Suprapubic skin (tissue), 4 donors: ENCODE measurements at regions not wholly inside any gene's neighbourhood (a gene's known extent, or its start where the extent isn't known, plus 50 kb on each side); places are given as distances from the start of the nearest gene placed in this dataset.

ENCODE experiments used
- DNase-seq, 2 donors: peaks; one replicate each; pipeline ENCODE4 v3.0.0-alpha.2; 2019; ENCODE audit warnings: low spot score in 2 of 2
- H3K27ac ChIP-seq: fragments of 200-600 bp; sonication (generic); one replicate; pipeline ENCODE4 v1.5.1; 2019
- H3K27me3 ChIP-seq: fragments of 200-600 bp; sonication (generic); one replicate; pipeline ENCODE4 v1.5.1; 2019
- H3K36me3 ChIP-seq: fragments of 200-600 bp; sonication (generic); one replicate; pipeline ENCODE4 v1.5.1; 2019
- H3K4me1 ChIP-seq: fragments of 200-600 bp; sonication (generic); one replicate; pipeline ENCODE4 v1.5.1; 2019
- H3K4me3 ChIP-seq: fragments of 200-600 bp; sonication (generic); one replicate; pipeline ENCODE4 v1.5.1; 2019; ENCODE audit warnings: mild to moderate bottlenecking
- H3K9me3 ChIP-seq: fragments of 200-600 bp; sonication (generic); one replicate; pipeline ENCODE4 v1.5.1; 2019
- EP300 ChIP-seq: sonication (generic); formaldehyde crosslinking; IDR thresholded peaks from one replicate; pipeline ENCODE4 v1.6.1; 2017; ENCODE audit warnings: antibody characterized with exemption
- POLR2A ChIP-seq, 2 donors: fragments of 450-650 bp; IDR thresholded peaks; one replicate each; pipeline ENCODE4 v1.6.1; 2017; ENCODE audit warnings: antibody characterized with exemption in 2 of 2, mild to moderate bottlenecking in 2 of 2, moderate library complexity in 2 of 2
- POLR2AphosphoS5 ChIP-seq, 3 donors: sonication (generic); formaldehyde crosslinking; IDR thresholded peaks; one replicate each; pipeline ENCODE4 v1.6.1; 2017; ENCODE audit warnings: antibody characterized with exemption in 3 of 3
- whole genome bisulfite sequencing: methylation state at CpG from one replicate; pipeline ENCODE4 v1.1.5; 2018; 5-methylcytosine and 5-hydroxymethylcytosine counted together
- TF ChIP-seq, protein P1 (sequence below), 2 donors: fragments of 200-600 bp in 1 of 2; fragments of 450-650 bp in 1 of 2; sonication (generic) in 1 of 2; IDR thresholded peaks; one replicate each; pipeline ENCODE4 v1.5.1; 2016 to 2019; ENCODE audit warnings: antibody characterized with exemption in 2 of 2, mild to moderate bottlenecking in 1 of 2, moderate library complexity in 1 of 2

DNA sequence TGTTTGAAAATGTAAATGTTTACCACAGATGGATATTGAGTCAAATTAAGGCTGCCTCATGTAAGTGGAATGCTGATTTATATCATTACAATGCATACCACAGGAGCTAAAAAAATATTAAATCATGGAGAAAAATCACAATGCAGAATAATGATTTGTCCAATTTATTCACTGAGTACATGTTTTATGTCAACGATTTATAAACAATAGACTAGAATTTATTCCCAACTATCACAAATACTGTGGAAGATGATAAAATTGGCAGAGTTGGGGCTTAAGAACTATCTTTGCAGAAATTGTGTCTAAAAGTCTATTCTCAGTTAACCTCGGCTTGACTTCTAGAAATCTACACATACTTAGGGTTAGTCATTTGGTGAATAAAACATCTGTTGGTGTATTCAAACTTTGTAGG is 472.1 kb upstream of the MARCKS start:
- H3K9me3 ChIP-seq = no peaks in the 10 kb centered on the region
- no peak for DNase-seq
- no peaks in the 10 kb centered on the region for H3K36me3 ChIP-seq
- no peaks in the 10 kb centered on the region for H3K27me3 ChIP-seq
- TF ChIP-seq EP300 (no peak), POLR2AphosphoS5 (IDR thresholded peaks at IDR 0.05) (no peak), POLR2A (IDR thresholded peaks at IDR 0.05) (no peak)
- TF ChIP-seq, protein P1, sequence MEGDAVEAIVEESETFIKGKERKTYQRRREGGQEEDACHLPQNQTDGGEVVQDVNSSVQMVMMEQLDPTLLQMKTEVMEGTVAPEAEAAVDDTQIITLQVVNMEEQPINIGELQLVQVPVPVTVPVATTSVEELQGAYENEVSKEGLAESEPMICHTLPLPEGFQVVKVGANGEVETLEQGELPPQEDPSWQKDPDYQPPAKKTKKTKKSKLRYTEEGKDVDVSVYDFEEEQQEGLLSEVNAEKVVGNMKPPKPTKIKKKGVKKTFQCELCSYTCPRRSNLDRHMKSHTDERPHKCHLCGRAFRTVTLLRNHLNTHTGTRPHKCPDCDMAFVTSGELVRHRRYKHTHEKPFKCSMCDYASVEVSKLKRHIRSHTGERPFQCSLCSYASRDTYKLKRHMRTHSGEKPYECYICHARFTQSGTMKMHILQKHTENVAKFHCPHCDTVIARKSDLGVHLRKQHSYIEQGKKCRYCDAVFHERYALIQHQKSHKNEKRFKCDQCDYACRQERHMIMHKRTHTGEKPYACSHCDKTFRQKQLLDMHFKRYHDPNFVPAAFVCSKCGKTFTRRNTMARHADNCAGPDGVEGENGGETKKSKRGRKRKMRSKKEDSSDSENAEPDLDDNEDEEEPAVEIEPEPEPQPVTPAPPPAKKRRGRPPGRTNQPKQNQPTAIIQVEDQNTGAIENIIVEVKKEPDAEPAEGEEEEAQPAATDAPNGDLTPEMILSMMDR (IDR thresholded peaks at IDR 0.05) = no peak
- no peak overlapping the region for H3K27ac ChIP-seq
- H3K4me3 ChIP-seq = no peak overlapping the region
- no peaks in the 10 kb centered on the region for H3K4me1 ChIP-seq
- whole genome bisulfite sequencing = 78% methylated on average over 2 of the region's 2 CpGs

DNA sequence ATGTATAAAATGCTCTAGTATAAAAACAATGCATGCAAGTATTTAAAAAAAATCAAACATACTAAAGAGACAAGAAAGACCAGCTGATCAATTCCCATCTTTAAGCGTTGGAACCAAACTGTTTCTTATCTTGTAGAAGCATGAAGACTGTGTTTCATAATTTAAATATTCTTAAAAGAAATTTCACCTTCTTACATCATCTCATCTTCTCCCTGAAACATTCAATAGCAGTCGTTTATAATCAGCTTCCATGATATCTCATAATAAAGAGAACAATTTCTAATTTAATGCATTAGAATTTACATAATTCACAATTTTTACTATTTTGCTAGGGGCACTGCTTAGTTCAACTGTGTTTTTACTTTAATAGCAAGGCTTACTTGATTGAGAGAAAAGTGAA is 468.1 kb upstream of the MARCKS start:
- no peak overlapping the region for H3K27ac ChIP-seq
- 65% methylated on average over 2 of the region's 2 CpGs for WGBS
- no peak for DNase-seq
- no peaks in the 10 kb centered on the region for H3K4me1 ChIP-seq
- no peaks in the 10 kb centered on the region for H3K9me3 ChIP-seq
- no peaks in the 10 kb centered on the region for H3K36me3 ChIP-seq
- no peaks in the 10 kb centered on the region for H3K27me3 ChIP-seq
- TF ChIP-seq POLR2AphosphoS5 (IDR thresholded peaks at IDR 0.05) = no peak
- TF ChIP-seq, protein P1 (IDR thresholded peaks at IDR 0.05) = no peak
- TF ChIP-seq POLR2A (IDR thresholded peaks at IDR 0.05) = no peak
- TF ChIP-seq EP300 = no peak
- no peak overlapping the region for H3K4me3 ChIP-seq

DNA sequence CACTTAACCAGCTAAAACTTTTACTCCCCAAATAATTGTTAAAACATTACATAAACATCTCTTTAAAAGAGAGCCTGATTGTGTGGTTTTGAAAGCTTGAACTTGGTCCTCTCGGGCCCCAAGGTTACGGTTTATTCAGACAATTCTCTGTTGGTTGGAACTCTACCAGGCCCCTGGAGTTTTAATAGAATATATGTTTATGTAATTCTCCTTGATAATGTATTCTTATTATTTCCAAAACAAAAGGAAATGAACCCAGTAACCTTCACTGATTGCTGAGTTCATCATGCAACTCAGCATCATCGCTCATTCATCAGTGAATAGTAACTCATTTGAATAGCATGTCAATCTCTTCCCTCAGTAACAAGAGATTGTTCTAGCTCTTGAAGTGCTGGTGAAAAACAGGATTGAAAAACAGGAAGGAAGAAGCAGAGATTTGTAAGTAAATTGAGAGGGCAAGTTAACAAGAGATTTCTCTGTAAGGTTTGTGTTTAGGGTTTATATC is 464.5 kb upstream of the MARCKS start:
- no peaks in the 10 kb centered on the region for H3K4me1 ChIP-seq
- H3K36me3 ChIP-seq = no peaks in the 10 kb centered on the region
- 76% methylated on average over 3 of the region's 3 CpGs for WGBS
- no peaks in the 10 kb centered on the region for H3K27me3 ChIP-seq
- no peak overlapping the region for H3K4me3 ChIP-seq
- no peak for DNase-seq
- no peak overlapping the region for H3K27ac ChIP-seq
- TF ChIP-seq POLR2A (IDR thresholded peaks at IDR 0.05) (no peak), POLR2AphosphoS5 (IDR thresholded peaks at IDR 0.05) (no peak), EP300 (no peak)
- TF ChIP-seq, protein P1 (IDR thresholded peaks at IDR 0.05) = no peak
- no peaks in the 10 kb centered on the region for H3K9me3 ChIP-seq

DNA sequence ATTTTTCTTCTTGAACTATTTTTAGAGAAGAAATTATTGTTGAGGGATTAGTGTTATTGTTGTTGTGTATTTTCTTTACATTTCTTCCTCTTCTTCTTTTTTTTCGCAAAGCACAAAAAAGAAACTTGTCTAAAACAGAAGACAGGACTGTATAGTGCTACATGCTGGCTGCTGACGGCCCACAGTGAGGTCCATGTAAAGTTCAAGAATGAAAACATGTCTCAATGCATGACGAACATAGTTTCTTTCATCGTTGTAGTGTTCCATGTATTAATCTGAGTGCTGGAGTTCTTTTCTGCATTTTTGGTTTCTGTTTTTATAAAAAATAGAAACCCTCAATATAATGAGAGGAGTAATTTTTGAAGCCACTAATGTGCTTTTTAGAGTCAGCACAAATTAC is 462.9 kb upstream of the MARCKS start:
- no peak for TF ChIP-seq POLR2A (IDR thresholded peaks at IDR 0.05)
- TF ChIP-seq, protein P1 (IDR thresholded peaks at IDR 0.05) = no peak
- TF ChIP-seq POLR2AphosphoS5 (IDR thresholded peaks at IDR 0.05) = no peak
- TF ChIP-seq EP300 = no peak
- Histone ChIP-seq H3K27ac (no peak overlapping the region), H3K4me3 (no peak overlapping the region), H3K36me3 (no peaks in the 10 kb centered on the region), H3K4me1 (no peaks in the 10 kb centered on the region), H3K9me3 (no peaks in the 10 kb centered on the region), H3K27me3 (no peaks in the 10 kb centered on the region)
- 80% methylated on average over 4 of the region's 4 CpGs for WGBS
- DNase-seq = no peak

DNA sequence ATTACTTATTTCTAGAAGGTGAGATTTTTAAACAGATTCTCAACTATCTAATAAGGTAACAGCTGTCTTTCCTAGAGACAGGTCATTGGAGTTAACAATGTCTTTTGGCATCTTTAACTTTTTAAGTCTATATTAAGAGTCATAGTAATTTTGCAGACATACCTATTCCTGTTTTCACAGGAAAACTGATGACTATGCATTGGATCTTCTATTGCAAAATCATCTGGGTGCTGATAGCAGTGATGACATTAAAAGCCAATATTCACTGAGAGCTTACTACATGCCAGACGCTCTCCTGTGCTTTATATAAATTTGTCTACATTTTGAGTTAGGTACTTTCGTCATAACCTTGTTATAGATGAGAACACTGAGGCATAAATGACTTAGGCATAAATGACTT is 462.4 kb upstream of the MARCKS start:
- Histone ChIP-seq H3K9me3 (no peaks in the 10 kb centered on the region), H3K4me1 (no peaks in the 10 kb centered on the region), H3K27ac (no peak overlapping the region), H3K27me3 (no peaks in the 10 kb centered on the region), H3K4me3 (no peak overlapping the region), H3K36me3 (no peaks in the 10 kb centered on the region)
- 71% methylated on average over 2 of the region's 2 CpGs for WGBS
- no peak for DNase-seq
- TF ChIP-seq POLR2A (IDR thresholded peaks at IDR 0.05) = no peak
- no peak for TF ChIP-seq EP300
- no peak for TF ChIP-seq POLR2AphosphoS5 (IDR thresholded peaks at IDR 0.05)
- TF ChIP-seq, protein P1 (IDR thresholded peaks at IDR 0.05) = no peak
